Adipocyte (in vitro differentiated cells): ENCODE measurements at regions not wholly inside any gene's neighbourhood (a gene's known extent, or its start where the extent isn't known, plus 50 kb on each side); places are given as distances from the start of the nearest gene placed in this dataset.

ENCODE experiments used
- DNase-seq: peaks from one replicate; pipeline ENCODE4 v3.0.0-alpha.2; 2015; ENCODE audit warnings: low read depth
- H3K27me3 ChIP-seq: replicated peaks from 2 replicates; pipeline ENCODE4 v1.7.0; 2013; ENCODE audit warnings: mild to moderate bottlenecking, low read length, moderate library complexity; ENCODE audit not compliant: control insufficient read depth, insufficient read depth
- H3K36me3 ChIP-seq: 2 replicates; pipeline ENCODE4 v1.7.0; 2013; ENCODE audit warnings: low read length, mild to moderate bottlenecking, moderate library complexity; ENCODE audit not compliant: control insufficient read depth, insufficient read depth, severe bottlenecking
- H3K4me1 ChIP-seq: 2 replicates; pipeline ENCODE4 v1.7.0; 2013; ENCODE audit warnings: mild to moderate bottlenecking, low read length, moderate library complexity; ENCODE audit not compliant: control insufficient read depth, insufficient read depth
- H3K4me3 ChIP-seq: 2 replicates; pipeline ENCODE4 v1.7.0; 2013; ENCODE audit warnings: mild to moderate bottlenecking, low read length, moderate library complexity
- H3K9ac ChIP-seq: 2 replicates; pipeline ENCODE4 v1.7.0; 2013; ENCODE audit warnings: mild to moderate bottlenecking, low read length, moderate library complexity
- H3K9me3 ChIP-seq: 2 replicates; pipeline ENCODE4 v1.7.0; 2013; ENCODE audit warnings: mild to moderate bottlenecking, low read length, moderate library complexity; ENCODE audit not compliant: control insufficient read depth

- Histone ChIP-seq H3K9me3 (peaks cover 5% of the 10 kb centered on the region), H3K27me3 (no peaks in the 10 kb centered on the region), H3K9ac (peak overlapping the region; percentile 52), H3K4me3 (peak overlapping the region; percentile 33), H3K4me1 (peaks cover 13% of the 10 kb centered on the region), H3K36me3 (no peaks in the 10 kb centered on the region)
- no peak for DNase-seq
These were observed 926.6 kb upstream of the AUTS2 start for GRCh38 chr7:68671671-68672070.

DNA sequence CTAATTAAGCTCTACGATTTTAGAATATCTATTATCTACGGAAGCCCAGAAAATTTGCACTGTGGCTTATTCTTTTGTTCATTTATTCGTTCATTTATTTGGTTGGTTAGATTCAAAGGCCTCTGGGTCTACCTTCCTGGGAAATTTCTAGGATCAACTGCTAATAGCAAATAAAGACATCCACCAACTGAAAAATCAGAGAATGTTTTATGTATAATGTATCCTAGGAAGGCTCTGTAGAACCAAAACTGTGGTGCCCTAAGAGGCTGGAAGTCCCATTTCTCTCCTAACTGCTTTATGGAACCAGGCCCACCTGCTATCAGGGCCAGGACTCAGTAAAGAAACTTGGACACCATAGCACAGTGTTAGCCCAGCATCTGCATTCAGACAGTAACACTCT lies 923.4 kb upstream of the AUTS2 start:
- DNase-seq, result no peak
- Histone ChIP-seq H3K36me3 (no peaks in the 10 kb centered on the region), H3K9ac (no peak overlapping the region), H3K9me3 (peaks cover 5% of the 10 kb centered on the region), H3K4me3 (no peak overlapping the region), H3K27me3 (no peaks in the 10 kb centered on the region), H3K4me1 (peaks cover 25% of the 10 kb centered on the region)

- Histone ChIP-seq H3K9ac (no peak overlapping the region), H3K27me3 (no peaks in the 10 kb centered on the region), H3K4me3 (peak overlapping the region; percentile 19), H3K4me1 (peaks cover 15% of the 10 kb centered on the region), H3K9me3 (peaks cover 5% of the 10 kb centered on the region), H3K36me3 (no peaks in the 10 kb centered on the region)
- no peak for DNase-seq
These were observed 921.3 kb upstream of the AUTS2 start for GRCh38 chr7:68676813-68677535.

GRCh38 chr7:68678196-68678595 lies 920.1 kb upstream of the AUTS2 start:
- no peak overlapping the region for H3K4me3 ChIP-seq
- DNase-seq, result no peak
- no peak overlapping the region for H3K9ac ChIP-seq
- no peaks in the 10 kb centered on the region for H3K27me3 ChIP-seq
- no peaks in the 10 kb centered on the region for H3K36me3 ChIP-seq
- peaks cover 5% of the 10 kb centered on the region for H3K9me3 ChIP-seq
- H3K4me1 ChIP-seq, result peaks cover 15% of the 10 kb centered on the region

DNA sequence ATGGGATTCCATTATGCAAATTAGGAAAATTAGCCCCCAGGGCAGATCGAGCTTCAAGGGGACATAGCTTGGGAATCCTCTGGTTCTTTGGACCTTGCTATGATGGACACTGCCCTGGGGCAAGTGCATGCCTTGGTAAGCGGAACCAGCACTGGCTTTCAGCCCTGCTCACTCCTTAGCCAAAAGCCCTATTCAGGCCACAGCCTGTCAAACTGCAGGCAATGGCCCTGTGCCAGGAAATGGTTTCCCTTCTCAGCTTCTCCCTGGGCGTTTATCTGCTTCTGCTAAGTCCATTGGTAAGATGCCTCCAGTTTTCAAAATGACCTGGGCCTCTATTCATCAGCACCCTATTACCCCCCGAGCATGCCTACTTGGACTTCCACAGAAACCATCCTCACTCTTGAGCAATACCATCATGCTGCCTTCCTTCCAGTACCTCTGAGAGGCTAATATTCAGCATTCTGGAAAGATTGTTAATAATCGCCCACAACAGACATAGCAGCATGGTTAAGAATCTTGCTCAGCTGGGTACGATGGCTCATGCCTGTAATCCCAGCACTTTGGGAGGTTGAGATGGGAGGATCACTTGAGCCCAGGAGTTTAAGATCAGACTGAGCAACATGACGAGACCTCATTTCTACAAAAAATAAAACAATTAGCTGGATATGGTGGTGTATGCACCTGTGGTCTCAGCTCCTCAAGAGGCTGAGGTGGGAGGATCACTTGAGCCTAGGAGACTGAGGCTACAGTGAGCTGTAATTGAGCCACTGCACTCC lies 918.6 kb upstream of the AUTS2 start:
- no peak for DNase-seq
- no peaks in the 10 kb centered on the region for H3K36me3 ChIP-seq
- no peak overlapping the region for H3K4me3 ChIP-seq

DNA sequence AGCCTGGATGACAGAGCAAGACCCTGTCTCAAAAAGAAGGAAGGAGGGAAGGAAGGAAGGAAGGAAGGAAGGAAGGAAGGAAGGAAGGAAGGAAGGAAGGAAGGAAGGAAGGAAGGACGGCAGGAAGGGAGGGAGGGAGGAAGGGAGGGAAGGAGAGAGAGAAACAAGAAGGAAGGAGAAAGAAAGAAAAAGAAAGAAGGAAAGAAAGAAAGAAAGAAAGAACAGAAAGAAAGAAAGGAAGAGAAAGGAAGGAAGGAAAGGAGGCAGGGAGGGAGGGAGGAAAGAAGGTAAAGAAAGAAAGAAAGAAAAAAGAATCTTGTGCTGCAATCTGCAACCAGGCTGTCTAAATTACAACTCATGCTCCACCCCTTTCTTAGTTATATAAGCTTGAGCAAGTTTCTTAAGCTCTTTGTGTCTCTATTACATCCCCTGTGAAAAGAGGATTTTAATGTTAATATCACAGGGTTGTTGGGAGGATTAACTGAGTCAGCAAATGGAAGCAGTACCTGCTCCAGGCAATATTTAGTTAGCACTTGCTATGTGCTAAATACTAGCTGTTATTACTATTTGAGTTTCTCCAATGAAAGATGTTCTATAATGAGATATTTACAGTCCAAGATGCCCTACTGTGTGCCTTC lies 917.9 kb upstream of the AUTS2 start:
- Histone ChIP-seq H3K4me3 (no peak overlapping the region), H3K9me3 (peaks cover 11% of the 10 kb centered on the region), H3K9ac (no peak overlapping the region), H3K4me1 (peaks cover 15% of the 10 kb centered on the region), H3K27me3 (no peaks in the 10 kb centered on the region), H3K36me3 (no peaks in the 10 kb centered on the region)
- peak; percentile 15 for DNase-seq

More for the DNA sequence above, 918.6 kb upstream of the AUTS2 start:
- no peak overlapping the region for H3K9ac ChIP-seq
- no peaks in the 10 kb centered on the region for H3K27me3 ChIP-seq
- peaks cover 11% of the 10 kb centered on the region for H3K9me3 ChIP-seq
- peaks cover 15% of the 10 kb centered on the region for H3K4me1 ChIP-seq

DNA sequence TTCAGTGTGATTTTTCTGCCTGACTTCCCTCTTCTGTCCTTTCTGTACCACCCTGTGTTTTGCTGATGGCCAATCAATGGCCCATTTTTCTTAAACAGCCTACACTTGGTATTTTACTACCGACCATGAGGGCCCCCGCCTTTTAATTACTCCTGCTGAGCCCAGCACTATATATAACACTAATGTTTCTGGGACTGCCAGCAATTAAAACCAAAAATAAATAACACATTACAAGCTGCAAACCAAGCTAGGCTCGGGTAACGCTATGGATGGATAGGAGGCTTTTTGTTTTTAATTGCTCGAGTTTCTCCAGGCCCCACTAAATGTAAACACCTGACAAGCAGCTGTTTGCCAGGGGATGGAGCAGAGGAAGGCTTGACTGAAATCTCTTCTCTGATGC lies 915.4 kb upstream of the AUTS2 start:
- H3K36me3 ChIP-seq, result no peaks in the 10 kb centered on the region
- peaks cover 11% of the 10 kb centered on the region for H3K9me3 ChIP-seq
- no peak overlapping the region for H3K4me3 ChIP-seq
- no peaks in the 10 kb centered on the region for H3K27me3 ChIP-seq
- H3K9ac ChIP-seq, result no peak overlapping the region
- peaks cover 4% of the 10 kb centered on the region for H3K4me1 ChIP-seq
- DNase-seq, result no peak

- Histone ChIP-seq H3K9me3 (peaks cover 11% of the 10 kb centered on the region), H3K9ac (no peak overlapping the region), H3K36me3 (no peaks in the 10 kb centered on the region), H3K27me3 (no peaks in the 10 kb centered on the region), H3K4me3 (no peak overlapping the region), H3K4me1 (no peaks in the 10 kb centered on the region)
- DNase-seq, result peak; percentile 30
These were observed 913.9 kb upstream of the AUTS2 start for GRCh38 chr7:68684246-68684839.

- H3K36me3 ChIP-seq, result no peaks in the 10 kb centered on the region
- peaks cover 11% of the 10 kb centered on the region for H3K9me3 ChIP-seq
- no peaks in the 10 kb centered on the region for H3K27me3 ChIP-seq
- H3K9ac ChIP-seq, result no peak overlapping the region
- no peaks in the 10 kb centered on the region for H3K4me1 ChIP-seq
- H3K4me3 ChIP-seq, result no peak overlapping the region
- DNase-seq, result no peak
These were observed 913.3 kb upstream of the AUTS2 start for GRCh38 chr7:68684996-68685395.

GRCh38 chr7:68688416-68689086 lies 909.7 kb upstream of the AUTS2 start:
- Histone ChIP-seq H3K4me1 (peaks cover 14% of the 10 kb centered on the region), H3K9me3 (peaks cover 9% of the 10 kb centered on the region), H3K36me3 (no peaks in the 10 kb centered on the region), H3K9ac (no peak overlapping the region), H3K4me3 (peak overlapping the region; percentile 15), H3K27me3 (no peaks in the 10 kb centered on the region)
- DNase-seq, result peak; percentile 21

DNA sequence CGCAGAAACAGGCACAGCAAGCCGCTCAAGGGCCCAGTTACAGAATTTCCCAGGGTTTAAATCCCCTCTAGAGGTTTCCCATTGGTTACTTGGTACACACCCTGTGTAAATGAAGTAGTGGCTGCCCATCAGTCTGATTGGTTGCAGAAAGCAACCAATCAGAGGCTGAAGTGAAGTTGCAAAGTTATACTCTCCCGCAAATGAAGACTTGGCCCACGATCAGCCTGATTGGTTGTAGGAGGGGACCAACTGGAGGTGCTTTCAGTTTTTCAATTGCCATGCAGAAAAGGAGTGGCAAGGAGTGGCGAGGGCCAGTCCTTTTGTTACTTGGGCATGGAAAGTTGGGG lies 909.2 kb upstream of the AUTS2 start:
- Histone ChIP-seq H3K36me3 (no peaks in the 10 kb centered on the region), H3K4me3 (peak overlapping the region; percentile 15), H3K27me3 (no peaks in the 10 kb centered on the region), H3K9me3 (peaks cover 4% of the 10 kb centered on the region), H3K9ac (no peak overlapping the region), H3K4me1 (peaks cover 14% of the 10 kb centered on the region)
- DNase-seq, result no peak
